SH-SY5Y (cell line): ENCODE measurements at regions not wholly inside any gene's neighbourhood (a gene's known extent, or its start where the extent isn't known, plus 50 kb on each side); places are given as distances from the start of the nearest gene placed in this dataset.

Experiments
- GATA2 ChIP-seq: IDR thresholded peaks from 2 replicates; pipeline ENCODE4 v1.6.1; 2011; ENCODE audit warnings: mild to moderate bottlenecking, low read depth, low read length
- GATA3 ChIP-seq: IDR thresholded peaks from 2 replicates; pipeline ENCODE4 v1.6.1; 2011; ENCODE audit warnings: low read depth, mild to moderate bottlenecking, low read length, moderate library complexity

DNA sequence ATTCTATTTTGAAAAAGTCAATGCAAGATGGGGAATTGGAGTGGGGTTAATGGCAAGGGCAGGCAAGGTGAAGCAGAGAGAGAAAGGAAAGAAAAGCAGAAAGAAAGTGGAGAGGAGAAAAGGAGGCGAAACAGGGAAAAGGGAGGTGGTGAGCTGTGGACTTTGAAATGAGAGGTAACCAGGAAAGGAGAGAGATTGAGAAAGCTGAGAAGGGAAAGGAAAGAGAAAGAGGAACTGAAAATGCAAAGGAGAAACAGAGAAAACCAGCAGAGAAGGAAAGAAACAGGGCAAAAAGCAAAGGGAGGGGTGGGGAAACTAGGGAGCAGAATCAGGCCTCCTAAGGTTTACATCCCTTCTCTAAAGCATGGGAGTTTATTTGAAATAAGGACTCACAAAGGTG, 72.5 kb upstream of the TPK1 start:
- no peak for TF ChIP-seq GATA2
- TF ChIP-seq GATA3: no peak
